Right lobe of liver (tissue), 6 donors: ENCODE measurements at regions not wholly inside any gene's neighbourhood (a gene's known extent, or its start where the extent isn't known, plus 50 kb on each side); places are given as distances from the start of the nearest gene placed in this dataset.

Experiments
- ATAC-seq, 4 donors: fragments of 200-7000 bp; cut with Tn5 transposase; one replicate each; pipeline ENCODE4 v1.9.1; 2020; ENCODE audit warnings: mild to moderate bottlenecking in 4 of 4, moderate library complexity in 4 of 4
- DNase-seq, 3 donors: peaks; one replicate each; pipeline ENCODE4 v3.0.0-alpha.2; 2020
- H3K27ac ChIP-seq, 3 donors: fragments of 200-600 bp; one replicate each; pipeline ENCODE4 v1.8.0; 2022
- H3K27me3 ChIP-seq, 2 donors: fragments of 200-600 bp; one replicate each; pipeline ENCODE4 v1.8.0; 2022
- H3K36me3 ChIP-seq, 4 donors: fragments of 200-600 bp; sonication (generic) in 1 of 4; one replicate each; pipeline versions ENCODE4 v1.5.1 to v1.8.0; 2017 to 2022; ENCODE audit warnings: control low read depth in 1 of 4
- H3K4me1 ChIP-seq, 4 donors: fragments of 200-600 bp; sonication (generic) in 1 of 4; one replicate each; pipeline versions ENCODE4 v1.5.1 to v1.8.0; 2017 to 2022; ENCODE audit warnings: control low read depth in 1 of 4
- H3K4me3 ChIP-seq, 3 donors: fragments of 200-600 bp; one replicate each; pipeline ENCODE4 v1.8.0; 2022
- H3K9me3 ChIP-seq, 4 donors: fragments of 200-600 bp; sonication (generic) in 1 of 4; one replicate each; pipeline versions ENCODE4 v1.5.1 to v1.8.0; 2017 to 2022; ENCODE audit warnings: control low read depth in 1 of 4
- CTCF ChIP-seq, 4 donors: fragments of 200-600 bp in 3 of 4; fragments of 450-650 bp in 1 of 4; IDR thresholded peaks; one replicate each; pipeline versions ENCODE4 v1.5.1 to v1.8.0; 2016 to 2022; ENCODE audit warnings: antibody characterized with exemption in 4 of 4, mild to moderate bottlenecking in 2 of 4
- POLR2A ChIP-seq: fragments of 450-650 bp; IDR thresholded peaks from one replicate; pipeline ENCODE4 v1.6.1; 2017; ENCODE audit warnings: antibody characterized with exemption, mild to moderate bottlenecking
- WGBS: methylation state at CpG from one replicate; pipeline ENCODE4 v1.1.6; 2018; ENCODE audit warnings: low coverage, low lambda C conversion rate; ENCODE audit not compliant: insufficient coverage; ENCODE audit errors: missing lambda C conversion rate; 5-methylcytosine and 5-hydroxymethylcytosine counted together
- intact Hi-C, 2 donors: fragments of 100-400 bp; cut with DNase I; formaldehyde crosslinking; loops; one replicate each; pipeline versions ENCODE4 v1.11.2 to v1.14.1; 2022
- donor health status: DM: no; HTN: yes; CAD: no.
- donor health status: DM: no; HTN: no; CAD: no.
- donor health status: DM: no; HTN: no; CAD: no.
- donor health status: DM: no; HTN: yes; CAD: no.
- donor health status: DM: no; HTN: yes; CAD: no.

DNA sequence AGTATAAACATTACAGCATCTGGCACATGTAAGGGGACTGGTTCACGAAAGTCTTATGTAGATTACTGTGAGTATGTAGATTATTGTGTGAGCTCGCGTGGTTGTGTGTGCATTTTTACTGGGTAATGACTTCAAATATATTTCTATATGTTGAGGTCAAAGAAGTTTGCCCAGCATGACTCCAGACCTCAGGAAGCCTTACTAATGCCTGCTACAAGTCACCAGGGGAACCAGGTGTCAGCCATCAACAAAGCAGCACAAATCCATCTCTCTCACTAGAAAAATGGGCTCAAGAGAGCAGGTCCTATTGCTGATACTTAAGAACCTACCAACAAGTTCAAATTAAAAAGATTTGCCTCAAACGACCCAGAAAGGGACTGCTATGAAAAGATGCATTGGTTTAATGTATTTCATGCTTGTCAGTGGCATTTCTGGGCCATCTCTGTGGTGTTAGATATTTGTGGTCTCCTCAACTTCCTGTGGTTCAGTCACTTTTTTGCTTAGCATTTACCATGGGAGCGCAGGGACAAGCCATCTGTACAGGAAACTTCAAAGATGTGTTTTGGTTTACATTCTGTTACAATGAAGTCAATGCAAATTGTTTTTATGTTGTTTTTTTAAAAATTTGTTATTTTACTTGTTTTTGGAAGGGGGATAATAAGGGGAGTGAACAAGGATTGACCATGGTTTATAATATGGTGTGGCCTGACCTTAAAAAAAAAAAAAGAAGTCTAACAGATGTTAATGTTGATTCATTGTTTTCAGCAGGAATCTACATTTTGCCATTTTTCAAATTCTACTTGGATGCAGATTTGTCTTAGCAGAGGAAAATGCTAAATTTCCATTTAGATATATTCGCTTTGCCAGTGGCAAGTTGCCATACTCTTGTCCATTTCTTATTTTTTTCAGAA, 172.1 kb upstream of the ADAMTS9 start:
- no peaks in the 10 kb centered on the region for H3K27me3 ChIP-seq
- intact Hi-C loops, result no loop called here
- H3K27ac ChIP-seq, result no peak overlapping the region
- no peaks in the 10 kb centered on the region for H3K9me3 ChIP-seq
- no peak overlapping the region for H3K4me3 ChIP-seq
- H3K36me3 ChIP-seq, result no peaks in the 10 kb centered on the region
- DNase-seq (no peak), ATAC-seq (no peak)
- WGBS, result 71% methylated on average over 6 of the region's 6 CpGs
- H3K4me1 ChIP-seq, result peaks cover 0 to 14% (median 3%) of the 10 kb centered on the region in 4 donors
- TF ChIP-seq CTCF (IDR thresholded peaks at IDR 0.05) (no peak), POLR2A (no peak)

DNA sequence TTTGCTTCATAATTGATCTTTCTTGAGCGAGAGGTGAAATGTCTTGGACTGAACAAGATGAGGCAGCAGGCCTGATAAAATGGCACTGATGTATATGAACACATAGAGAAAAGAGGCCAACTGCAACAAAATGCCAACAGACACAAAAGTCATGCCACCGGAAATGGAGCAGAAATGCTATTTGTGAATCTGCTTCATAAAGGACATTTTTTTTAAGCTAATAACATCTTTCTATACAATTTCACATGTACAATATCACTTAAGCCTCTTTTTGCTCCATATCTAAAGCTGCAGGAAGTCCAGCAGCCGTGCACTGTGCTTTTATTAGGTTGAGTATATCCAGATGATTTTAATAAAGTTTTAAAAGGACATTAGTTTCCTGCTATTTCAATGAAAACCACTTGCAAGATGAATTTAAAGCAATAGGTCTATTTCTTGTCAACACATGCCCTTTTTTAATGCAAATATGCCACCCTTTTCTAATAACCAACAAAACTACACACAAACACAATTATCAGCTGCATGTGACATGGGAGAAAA, 169.2 kb upstream of the ADAMTS9 start:
- TF ChIP-seq CTCF (IDR thresholded peaks at IDR 0.05), result no peak
- TF ChIP-seq POLR2A, result no peak
- DNase-seq (no peak), ATAC-seq (no peak)
- H3K27me3 ChIP-seq, result no peaks in the 10 kb centered on the region
- intact Hi-C loops, result no loop called here
- no peak overlapping the region for H3K4me3 ChIP-seq
- H3K27ac ChIP-seq, result no peak overlapping the region
- H3K36me3 ChIP-seq, result no peaks in the 10 kb centered on the region
- 64% methylated on average over 3 of the region's 3 CpGs for WGBS
- no peaks in the 10 kb centered on the region for H3K9me3 ChIP-seq
- no peaks in the 10 kb centered on the region for H3K4me1 ChIP-seq

- no peak for ATAC-seq
These were observed 168.3 kb upstream of the ADAMTS9 start for GRCh38 chr3:64856106-64856505.

DNA sequence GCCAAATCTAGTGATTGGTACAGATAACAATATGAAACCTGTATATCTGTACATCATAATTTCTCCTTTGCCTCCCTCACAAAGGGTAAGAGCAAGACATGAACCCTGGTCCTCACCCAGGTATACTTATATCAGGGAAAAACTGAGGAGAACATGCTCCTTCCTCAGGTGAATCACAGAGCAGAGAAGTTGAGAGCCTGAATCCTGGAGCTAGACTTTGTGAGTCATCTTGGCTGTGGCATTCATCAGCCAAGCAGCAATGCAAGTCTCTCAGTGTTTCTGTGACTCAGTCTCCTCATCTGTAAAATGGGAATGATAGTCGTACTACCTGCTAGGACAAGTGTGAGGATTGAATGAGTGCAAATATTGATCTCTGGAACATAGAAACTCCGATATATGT, 165.7 kb upstream of the ADAMTS9 start:
- Histone ChIP-seq H3K27ac (no peak overlapping the region), H3K36me3 (no peaks in the 10 kb centered on the region), H3K9me3 (no peaks in the 10 kb centered on the region), H3K27me3 (no peaks in the 10 kb centered on the region), H3K4me3 (no peak overlapping the region), H3K4me1 (no peaks in the 10 kb centered on the region)
- no peak for ATAC-seq
- no peak for TF ChIP-seq POLR2A
- TF ChIP-seq CTCF (IDR thresholded peaks at IDR 0.05), result no peak
- no peak for DNase-seq
- intact Hi-C loops, result no loop called here
- WGBS, result 79% methylated on average over 2 of the region's 2 CpGs

More at GRCh38 chr3:64856106-64856505, 168.3 kb upstream of the ADAMTS9 start:
- Histone ChIP-seq H3K9me3 (no peaks in the 10 kb centered on the region), H3K27ac (no peak overlapping the region), H3K36me3 (no peaks in the 10 kb centered on the region), H3K4me1 (no peaks in the 10 kb centered on the region), H3K27me3 (no peaks in the 10 kb centered on the region), H3K4me3 (no peak overlapping the region)
- no peak for DNase-seq
- intact Hi-C loops, result no loop called here
- 100% methylated on average over 1 of the region's 1 CpG for WGBS
- TF ChIP-seq POLR2A (no peak), CTCF (IDR thresholded peaks at IDR 0.05) (no peak)
